ENCODE measurements at regions not wholly inside any gene's neighbourhood (a gene's known extent, or its start where the extent isn't known, plus 50 kb on each side); places are given as distances from the start of the nearest gene placed in this dataset.

DNA sequence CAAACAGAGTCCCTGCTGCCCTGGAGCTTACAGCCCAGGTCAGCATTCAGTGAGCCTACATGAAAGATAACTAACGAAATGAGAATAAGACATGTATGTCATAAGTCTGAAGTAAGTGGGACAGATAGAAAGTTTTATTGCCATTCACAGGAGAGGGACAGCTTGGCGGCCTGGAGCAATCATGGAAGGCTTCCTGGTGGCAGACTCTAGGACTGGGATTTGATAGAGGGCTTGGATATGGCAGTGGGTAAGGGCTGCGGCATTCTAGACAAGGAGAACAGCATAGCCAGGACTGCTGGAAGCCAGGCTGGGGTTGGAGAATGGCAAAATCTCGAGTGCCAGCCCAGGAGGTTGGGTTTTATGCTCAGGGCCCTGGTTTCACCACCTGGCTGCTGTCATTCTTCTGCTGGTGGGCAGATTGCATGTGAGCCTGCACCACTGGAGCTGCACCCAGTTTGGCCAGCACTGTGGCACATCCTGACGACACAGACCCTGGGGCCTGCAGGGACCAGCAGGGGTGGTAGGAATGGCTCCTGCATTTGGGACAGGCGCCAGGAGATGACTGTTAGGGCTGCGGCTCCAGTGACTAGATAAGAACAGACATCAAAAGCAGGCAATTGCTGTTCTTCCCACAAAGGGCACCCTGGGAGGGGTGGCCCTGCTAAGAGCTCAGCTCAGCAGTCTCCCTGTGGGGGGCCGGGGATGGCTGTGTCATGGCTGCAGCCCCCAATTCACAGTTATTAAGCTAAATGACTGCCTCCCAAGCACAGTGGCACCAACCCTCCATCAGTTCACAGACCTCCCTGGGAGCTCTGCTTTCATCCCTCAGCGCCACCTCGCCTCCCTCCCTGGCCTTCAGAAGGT is 161.1 kb downstream of the RPS24 start:
- ChIA-PET CTCF (no interaction called here), POLR2A (no interaction called here)
- no peak for DNase-seq (ENCODE audit: extremely low spot score)
- TF ChIP-seq FOXK2 (IDR thresholded peaks at IDR 0.05) (no peak), FOXM1 (IDR thresholded peaks at IDR 0.05; ENCODE audit: borderline replicate concordance) (no peak), LEF1 (IDR thresholded peaks at IDR 0.05; ENCODE audit: borderline replicate concordance) (no peak), ZNF384 (IDR thresholded peaks at IDR 0.05) (no peak), L3MBTL2 (conservative IDR thresholded peaks at IDR 0.05) (no peak), BHLHE40 (IDR thresholded peaks at IDR 0.05; ENCODE audit: borderline replicate concordance) (no peak), NFRKB (IDR thresholded peaks at IDR 0.05) (no peak), CTBP1 (IDR thresholded peaks at IDR 0.05; ENCODE audit: borderline replicate concordance) (no peak), ELF4 (IDR thresholded peaks at IDR 0.05) (no peak), ARNT (IDR thresholded peaks at IDR 0.05) (no peak), SUZ12 (IDR thresholded peaks at IDR 0.05) (no peak), TARDBP (IDR thresholded peaks at IDR 0.05) (no peak), FOXA1 (IDR thresholded peaks at IDR 0.05) (no peak), HDGF (IDR thresholded peaks at IDR 0.05; ENCODE audit: borderline replicate concordance) (no peak), SP1 (IDR thresholded peaks at IDR 0.05) (no peak)
- TF ChIP-seq, protein P1, sequence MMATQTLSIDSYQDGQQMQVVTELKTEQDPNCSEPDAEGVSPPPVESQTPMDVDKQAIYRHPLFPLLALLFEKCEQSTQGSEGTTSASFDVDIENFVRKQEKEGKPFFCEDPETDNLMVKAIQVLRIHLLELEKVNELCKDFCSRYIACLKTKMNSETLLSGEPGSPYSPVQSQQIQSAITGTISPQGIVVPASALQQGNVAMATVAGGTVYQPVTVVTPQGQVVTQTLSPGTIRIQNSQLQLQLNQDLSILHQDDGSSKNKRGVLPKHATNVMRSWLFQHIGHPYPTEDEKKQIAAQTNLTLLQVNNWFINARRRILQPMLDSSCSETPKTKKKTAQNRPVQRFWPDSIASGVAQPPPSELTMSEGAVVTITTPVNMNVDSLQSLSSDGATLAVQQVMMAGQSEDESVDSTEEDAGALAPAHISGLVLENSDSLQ (IDR thresholded peaks at IDR 0.05), result no peak

DNA sequence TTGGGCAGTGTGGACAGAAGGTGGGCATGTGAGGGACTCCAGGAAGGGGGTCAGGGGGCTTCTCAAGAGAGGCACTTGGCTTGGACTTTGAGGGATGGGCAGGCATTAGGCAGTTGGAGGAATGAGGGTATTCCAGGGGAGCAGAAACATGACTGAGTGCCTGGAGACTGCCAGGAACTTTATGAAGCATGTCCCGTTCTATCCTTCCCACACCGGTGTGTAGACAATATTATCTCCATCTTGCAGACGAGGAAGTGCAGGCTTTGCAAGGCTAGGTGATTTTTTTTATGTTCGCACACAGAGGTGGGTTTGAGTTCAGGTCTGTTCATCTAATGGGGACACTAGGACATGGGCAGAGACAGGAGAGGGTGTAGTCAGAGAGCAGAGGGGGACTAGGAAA is 162.7 kb downstream of the RPS24 start:
- TF ChIP-seq LEF1 (IDR thresholded peaks at IDR 0.05; ENCODE audit: borderline replicate concordance), result no peak
- POLR2A ChIA-PET, result no interaction called here
- CTCF ChIA-PET, result no interaction called here
- DNase-seq (ENCODE audit: extremely low spot score), result no peak

DNA sequence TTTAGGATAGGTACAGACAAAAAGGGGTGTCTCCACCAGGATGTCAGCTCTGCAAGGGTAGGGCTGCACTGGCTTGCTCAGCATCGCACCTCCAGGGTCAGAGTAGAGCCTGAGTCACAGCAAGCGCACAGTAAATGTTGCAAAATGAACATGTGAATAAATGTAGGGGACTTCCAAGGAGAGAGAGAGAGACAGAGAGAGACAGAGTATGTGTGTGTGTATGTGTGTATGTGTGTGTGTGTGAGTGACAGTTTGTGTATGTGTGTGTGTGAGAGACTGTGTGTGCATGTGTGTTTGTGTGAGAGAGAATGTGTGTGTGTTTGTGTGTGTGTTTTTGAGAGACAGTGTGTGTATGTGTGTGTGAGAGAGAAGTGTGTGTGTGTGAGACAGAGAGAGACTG is 163.3 kb downstream of the RPS24 start:
- DNase-seq (ENCODE audit: extremely low spot score), result no peak
- ChIA-PET CTCF (no interaction called here), POLR2A (no interaction called here)
- TF ChIP-seq L3MBTL2 (conservative IDR thresholded peaks at IDR 0.05) (no peak), FOXK2 (IDR thresholded peaks at IDR 0.05) (no peak), TARDBP (IDR thresholded peaks at IDR 0.05) (no peak)
- TF ChIP-seq, protein P1 (IDR thresholded peaks at IDR 0.05), result 0 out of 2 replicates have a peak, but pooled peaks have one; percentile 33

DNA sequence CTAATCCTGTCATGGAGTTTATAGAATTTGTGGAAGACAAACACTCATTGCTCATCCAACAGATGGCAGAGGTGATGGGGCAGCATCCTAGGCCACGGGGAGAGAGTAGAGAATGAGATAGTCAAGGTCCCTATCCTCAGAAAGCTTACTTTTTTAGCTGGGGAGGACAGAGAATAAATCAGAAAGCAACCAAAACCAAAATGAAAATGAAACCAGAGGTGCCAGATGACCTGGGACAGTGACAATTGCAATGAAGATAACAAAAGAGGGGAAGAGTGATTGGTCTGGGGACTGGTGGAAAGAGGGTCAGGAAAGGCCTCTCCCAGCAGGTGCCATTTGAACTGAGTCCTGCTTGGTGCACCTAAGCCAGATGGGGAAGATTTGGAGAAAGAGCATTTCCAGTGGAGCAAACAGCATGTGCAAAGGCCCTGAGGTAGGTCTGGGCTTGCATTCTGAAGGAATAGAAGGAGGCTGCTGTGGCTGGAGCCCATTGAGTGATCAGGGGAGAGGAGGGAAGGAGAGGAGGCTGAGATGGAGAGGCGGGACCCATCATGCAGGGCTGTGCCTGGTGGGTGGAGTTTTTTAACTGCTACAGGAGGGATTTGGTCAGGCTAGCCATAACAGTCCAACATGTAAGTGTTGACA is 164.1 kb downstream of the RPS24 start:
- DNase-seq (ENCODE audit: extremely low spot score), result no peak
- no peak for TF ChIP-seq CTBP1 (IDR thresholded peaks at IDR 0.05; ENCODE audit: borderline replicate concordance)
- TF ChIP-seq ELF4 (IDR thresholded peaks at IDR 0.05), result no peak
- TF ChIP-seq, protein P1 (IDR thresholded peaks at IDR 0.05), result no peak
- TF ChIP-seq ZNF384 (IDR thresholded peaks at IDR 0.05), result no peak
- no peak for TF ChIP-seq BHLHE40 (IDR thresholded peaks at IDR 0.05; ENCODE audit: borderline replicate concordance)
- TF ChIP-seq FOXM1 (IDR thresholded peaks at IDR 0.05; ENCODE audit: borderline replicate concordance), result no peak
- no peak for TF ChIP-seq SP1 (IDR thresholded peaks at IDR 0.05)
- TF ChIP-seq ARNT (IDR thresholded peaks at IDR 0.05), result no peak
- no peak for TF ChIP-seq FOXK2 (IDR thresholded peaks at IDR 0.05)
- TF ChIP-seq FOXA1 (IDR thresholded peaks at IDR 0.05), result no peak
- no peak for TF ChIP-seq HDGF (IDR thresholded peaks at IDR 0.05; ENCODE audit: borderline replicate concordance)
- TF ChIP-seq TARDBP (IDR thresholded peaks at IDR 0.05), result no peak
- no peak for TF ChIP-seq LEF1 (IDR thresholded peaks at IDR 0.05; ENCODE audit: borderline replicate concordance)
- TF ChIP-seq L3MBTL2 (conservative IDR thresholded peaks at IDR 0.05), result no peak
- no peak for TF ChIP-seq SUZ12 (IDR thresholded peaks at IDR 0.05)
- TF ChIP-seq NFRKB (IDR thresholded peaks at IDR 0.05), result no peak
- POLR2A ChIA-PET, result no interaction called here
- CTCF ChIA-PET, result no interaction called here

DNA sequence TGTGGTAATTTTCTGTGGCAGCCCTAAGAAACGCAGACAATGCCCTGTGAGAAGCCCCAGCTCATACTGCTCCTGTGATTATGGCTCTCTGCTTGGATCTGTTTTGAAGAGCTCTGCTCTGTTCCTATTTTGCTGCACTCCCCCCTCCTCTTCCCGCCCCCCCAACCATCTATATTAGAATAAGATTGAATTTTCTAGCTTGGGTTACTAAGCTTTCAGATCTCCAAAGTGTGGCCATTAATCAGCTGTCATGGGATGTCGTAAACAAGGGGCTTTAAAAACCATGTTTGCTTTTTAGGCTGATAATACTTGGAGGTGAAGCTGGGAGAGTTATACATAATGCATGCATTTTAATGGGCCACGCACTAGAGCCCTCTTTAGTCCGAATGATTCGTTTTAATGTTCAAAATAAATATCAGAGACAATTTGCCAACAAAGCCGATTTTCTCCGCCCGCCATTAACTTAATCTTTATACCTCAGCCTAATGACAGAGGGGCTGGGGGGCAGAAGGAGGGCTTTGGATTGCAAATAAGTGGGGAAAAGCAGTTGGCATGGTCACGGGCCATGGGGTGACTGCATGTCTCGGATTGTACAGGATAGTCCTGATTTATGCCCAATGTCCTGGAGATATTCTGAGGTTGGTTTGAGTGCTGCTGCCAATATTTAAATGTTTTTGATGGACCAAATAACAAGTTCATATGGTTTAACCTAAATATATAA is 165.5 kb downstream of the RPS24 start:
- TF ChIP-seq, protein P1 (IDR thresholded peaks at IDR 0.05), result peak; percentile 80
- TF ChIP-seq ZNF384 (IDR thresholded peaks at IDR 0.05) (no peak), HDGF (IDR thresholded peaks at IDR 0.05; ENCODE audit: borderline replicate concordance) (no peak), CTBP1 (IDR thresholded peaks at IDR 0.05; ENCODE audit: borderline replicate concordance) (no peak), SP1 (IDR thresholded peaks at IDR 0.05) (no peak), FOXM1 (IDR thresholded peaks at IDR 0.05; ENCODE audit: borderline replicate concordance) (no peak)
- DNase-seq (ENCODE audit: extremely low spot score), result no peak
- ChIA-PET POLR2A (no interaction called here), CTCF (no interaction called here)

All from HEK293T (cell line).